ENCODE measurements at regions not wholly inside any gene's neighbourhood (a gene's known extent, or its start where the extent isn't known, plus 50 kb on each side); places are given as distances from the start of the nearest gene placed in this dataset.

- no peak for DNase-seq (ENCODE audit: low read depth)
- in situ Hi-C loops (cut with HindIII; ENCODE audit: low pct_unique_long_range_greater_than_20kb, low sequenced_read_pairs), result no loop called here
Observed at GRCh38 chr3:113051787-113052186, 61.0 kb downstream of the GTPBP8 start.

- DNase-seq (ENCODE audit: low read depth), result no peak
- in situ Hi-C loops (cut with HindIII; ENCODE audit: low pct_unique_long_range_greater_than_20kb, low sequenced_read_pairs), result no loop called here
Observed at GRCh38 chr3:113053169-113053568, 62.4 kb downstream of the GTPBP8 start.

- in situ Hi-C loops (cut with HindIII; ENCODE audit: low pct_unique_long_range_greater_than_20kb, low sequenced_read_pairs), result no loop called here
- DNase-seq (ENCODE audit: low read depth), result no peak
Observed at GRCh38 chr3:113054552-113054951, 63.8 kb downstream of the GTPBP8 start.

- in situ Hi-C loops (cut with HindIII; ENCODE audit: low pct_unique_long_range_greater_than_20kb, low sequenced_read_pairs), result no loop called here
- no peak for DNase-seq (ENCODE audit: low read depth)
Observed at GRCh38 chr3:113055201-113055600, 64.4 kb downstream of the GTPBP8 start.

- in situ Hi-C loops (cut with HindIII; ENCODE audit: low pct_unique_long_range_greater_than_20kb, low sequenced_read_pairs), result no loop called here
- DNase-seq (ENCODE audit: low read depth), result no peak
Observed at GRCh38 chr3:113055961-113056360, 65.2 kb downstream of the GTPBP8 start.

GRCh38 chr3:113057117-113057516 lies 66.3 kb downstream of the GTPBP8 start:
- in situ Hi-C loops (cut with HindIII; ENCODE audit: low pct_unique_long_range_greater_than_20kb, low sequenced_read_pairs), result no loop called here
- DNase-seq (ENCODE audit: low read depth), result no peak

GRCh38 chr3:113058188-113058587 lies 67.4 kb downstream of the GTPBP8 start:
- in situ Hi-C loops (cut with HindIII; ENCODE audit: low pct_unique_long_range_greater_than_20kb, low sequenced_read_pairs), result no loop called here
- DNase-seq (ENCODE audit: low read depth), result no peak

GRCh38 chr3:113062705-113063104 lies 71.9 kb downstream of the GTPBP8 start:
- no peak for DNase-seq (ENCODE audit: low read depth)
- in situ Hi-C loops (cut with HindIII; ENCODE audit: low pct_unique_long_range_greater_than_20kb, low sequenced_read_pairs), result no loop called here

- DNase-seq (ENCODE audit: low read depth), result no peak
- in situ Hi-C loops (cut with HindIII; ENCODE audit: low pct_unique_long_range_greater_than_20kb, low sequenced_read_pairs), result no loop called here
Observed at GRCh38 chr3:113063126-113063894, 72.5 kb downstream of the GTPBP8 start.

GRCh38 chr3:113064183-113064582 lies 73.4 kb downstream of the GTPBP8 start:
- no peak for DNase-seq (ENCODE audit: low read depth)
- in situ Hi-C loops (cut with HindIII; ENCODE audit: low pct_unique_long_range_greater_than_20kb, low sequenced_read_pairs), result no loop called here

- in situ Hi-C loops (cut with HindIII; ENCODE audit: low pct_unique_long_range_greater_than_20kb, low sequenced_read_pairs), result no loop called here
Observed at GRCh38 chr3:113065336-113065735, 74.6 kb downstream of the GTPBP8 start.

GRCh38 chr3:113070072-113070640 lies 79.4 kb downstream of the GTPBP8 start:
- DNase-seq (ENCODE audit: low read depth), result no peak
- in situ Hi-C loops (cut with HindIII; ENCODE audit: low pct_unique_long_range_greater_than_20kb, low sequenced_read_pairs), result no loop called here

More at GRCh38 chr3:113065336-113065735, 74.6 kb downstream of the GTPBP8 start:
- DNase-seq (ENCODE audit: low read depth), result no peak

- DNase-seq (ENCODE audit: low read depth), result peak; percentile 41
- in situ Hi-C loops (cut with HindIII; ENCODE audit: low pct_unique_long_range_greater_than_20kb, low sequenced_read_pairs), result no loop called here
Observed at GRCh38 chr3:113070681-113071113, 79.9 kb downstream of the GTPBP8 start.

- in situ Hi-C loops (cut with HindIII; ENCODE audit: low pct_unique_long_range_greater_than_20kb, low sequenced_read_pairs), result no loop called here
Observed at GRCh38 chr3:113075588-113075987, 84.8 kb downstream of the GTPBP8 start.

GRCh38 chr3:113079218-113079961 lies 88.6 kb downstream of the GTPBP8 start:
- no peak for DNase-seq (ENCODE audit: low read depth)
- in situ Hi-C loops (cut with HindIII; ENCODE audit: low pct_unique_long_range_greater_than_20kb, low sequenced_read_pairs), result no loop called here

More at GRCh38 chr3:113075588-113075987, 84.8 kb downstream of the GTPBP8 start:
- DNase-seq (ENCODE audit: low read depth), result no peak

GRCh38 chr3:113084777-113085176 lies 94.0 kb downstream of the GTPBP8 start:
- DNase-seq (ENCODE audit: low read depth), result no peak
- in situ Hi-C loops (cut with HindIII; ENCODE audit: low pct_unique_long_range_greater_than_20kb, low sequenced_read_pairs), result no loop called here

- DNase-seq (ENCODE audit: low read depth), result no peak
- in situ Hi-C loops (cut with HindIII; ENCODE audit: low pct_unique_long_range_greater_than_20kb, low sequenced_read_pairs), result no loop called here
Observed at GRCh38 chr3:113086560-113087461, 96.0 kb downstream of the GTPBP8 start.

- in situ Hi-C loops (cut with HindIII; ENCODE audit: low pct_unique_long_range_greater_than_20kb, low sequenced_read_pairs), result no loop called here
- DNase-seq (ENCODE audit: low read depth), result no peak
Observed at GRCh38 chr3:113088616-113089015, 97.8 kb downstream of the GTPBP8 start.
